ENCODE measurements at regions not wholly inside any gene's neighbourhood (a gene's known extent, or its start where the extent isn't known, plus 50 kb on each side); places are given as distances from the start of the nearest gene placed in this dataset.

DNA sequence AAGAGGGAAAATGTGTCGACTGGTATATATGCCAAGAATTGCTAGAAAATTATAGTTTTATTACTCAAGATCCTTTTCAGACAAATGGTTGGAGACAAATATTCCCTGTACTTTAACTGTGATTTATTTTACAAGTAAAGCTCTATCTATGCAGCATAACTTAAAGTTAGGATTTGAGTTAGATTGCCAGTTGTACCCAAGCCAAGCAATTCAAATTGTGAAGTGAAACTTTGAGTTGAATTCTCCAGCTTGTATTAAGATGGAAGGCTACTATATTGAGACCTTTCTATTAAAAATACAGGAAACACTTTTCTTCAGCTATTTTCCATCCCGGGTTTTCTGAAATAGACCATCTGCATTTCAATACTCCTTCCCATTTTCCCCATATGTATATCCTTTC is 333.1 kb upstream of the RBMS3 start:
- dilution Hi-C loops (cut with MboI; ENCODE audit: extremely low pct_ligation_motif_present, low sequenced_read_pairs) = no loop called here
- TF ChIP-seq, protein P1, sequence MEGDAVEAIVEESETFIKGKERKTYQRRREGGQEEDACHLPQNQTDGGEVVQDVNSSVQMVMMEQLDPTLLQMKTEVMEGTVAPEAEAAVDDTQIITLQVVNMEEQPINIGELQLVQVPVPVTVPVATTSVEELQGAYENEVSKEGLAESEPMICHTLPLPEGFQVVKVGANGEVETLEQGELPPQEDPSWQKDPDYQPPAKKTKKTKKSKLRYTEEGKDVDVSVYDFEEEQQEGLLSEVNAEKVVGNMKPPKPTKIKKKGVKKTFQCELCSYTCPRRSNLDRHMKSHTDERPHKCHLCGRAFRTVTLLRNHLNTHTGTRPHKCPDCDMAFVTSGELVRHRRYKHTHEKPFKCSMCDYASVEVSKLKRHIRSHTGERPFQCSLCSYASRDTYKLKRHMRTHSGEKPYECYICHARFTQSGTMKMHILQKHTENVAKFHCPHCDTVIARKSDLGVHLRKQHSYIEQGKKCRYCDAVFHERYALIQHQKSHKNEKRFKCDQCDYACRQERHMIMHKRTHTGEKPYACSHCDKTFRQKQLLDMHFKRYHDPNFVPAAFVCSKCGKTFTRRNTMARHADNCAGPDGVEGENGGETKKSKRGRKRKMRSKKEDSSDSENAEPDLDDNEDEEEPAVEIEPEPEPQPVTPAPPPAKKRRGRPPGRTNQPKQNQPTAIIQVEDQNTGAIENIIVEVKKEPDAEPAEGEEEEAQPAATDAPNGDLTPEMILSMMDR (optimal IDR thresholded peaks at IDR 0.05 in 1 of 3, IDR thresholded peaks at IDR 0.05 in 1 of 3, conservative IDR thresholded peaks at IDR 0.05 in 1 of 3; ENCODE audit: extremely low read depth in 1 of 3, insufficient read depth in 2 of 3, low read length in 3 of 3) = no peak
- TF ChIP-seq EZH2 (IDR thresholded peaks at IDR 0.05; ENCODE audit: low read length) = no peak
- H3K27me3 ChIP-seq (ENCODE audit: control insufficient read depth, extremely low read depth, insufficient read depth, low read length) = no peaks in the 10 kb centered on the region
- no peak for FAIRE-seq
- no peaks in the 10 kb centered on the region for H3K79me2 ChIP-seq (ENCODE audit: control insufficient read depth, insufficient read depth, low read length)
- H3K9ac ChIP-seq (ENCODE audit: control insufficient read depth, extremely low read depth, insufficient read depth, low read length) = no peak overlapping the region
- no peaks in the 10 kb centered on the region for H3K9me3 ChIP-seq (ENCODE audit: control insufficient read depth, low read depth, low read length)
- no peak overlapping the region for H3K27ac ChIP-seq (ENCODE audit: control insufficient read depth, insufficient read depth, low read length)
- H3K36me3 ChIP-seq (ENCODE audit: control insufficient read depth in 2 of 2, extremely low read depth in 1 of 2, insufficient read depth in 2 of 2, low read length in 2 of 2) = no peaks in the 10 kb centered on the region
- H3K4me2 ChIP-seq (ENCODE audit: control insufficient read depth, extremely low read depth, insufficient read depth, low read depth, low read length) = no peak overlapping the region
- DNase-seq (ENCODE audit: low read depth, low spot score) = no peak
- H4K20me1 ChIP-seq (ENCODE audit: control insufficient read depth, extremely low read depth, insufficient read depth, low read length) = no peaks in the 10 kb centered on the region
- H2AFZ ChIP-seq (ENCODE audit: control insufficient read depth, low read length) = no peak overlapping the region
- H3K4me1 ChIP-seq (ENCODE audit: control insufficient read depth, extremely low read depth, insufficient read depth, low read length) = no peaks in the 10 kb centered on the region
- H3K9me1 ChIP-seq (ENCODE audit: control insufficient read depth, extremely low read depth, insufficient read depth, low read length) = no peaks in the 10 kb centered on the region
- H3K4me3 ChIP-seq (ENCODE audit: control insufficient read depth in 2 of 3, extremely low read depth in 1 of 3, insufficient read depth in 2 of 3, low read depth in 1 of 3, low read length in 3 of 3) = no peak overlapping the region

DNA sequence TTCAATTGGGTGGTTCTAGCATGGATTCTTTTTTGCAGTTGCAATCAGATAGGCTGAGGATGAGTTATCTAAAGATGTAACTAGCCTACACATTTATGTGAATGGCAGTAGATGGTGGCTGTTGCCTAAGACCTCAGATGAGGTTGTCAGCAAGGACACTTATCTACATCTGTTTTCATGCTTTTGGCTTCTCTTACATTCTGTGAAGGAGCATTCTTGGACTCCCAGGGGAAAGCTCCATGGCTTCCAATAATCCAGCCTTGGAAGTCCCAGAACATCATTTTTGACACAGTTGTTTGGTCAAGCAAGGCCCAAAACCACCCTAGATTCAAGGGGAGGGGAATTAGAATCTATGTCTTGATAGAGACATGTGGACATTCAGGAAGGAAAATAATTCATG is 332.2 kb upstream of the RBMS3 start:
- Histone ChIP-seq H3K4me2 (ENCODE audit: control insufficient read depth, extremely low read depth, insufficient read depth, low read depth, low read length) (no peak overlapping the region), H3K4me1 (ENCODE audit: control insufficient read depth, extremely low read depth, insufficient read depth, low read length) (no peaks in the 10 kb centered on the region), H3K9me1 (ENCODE audit: control insufficient read depth, extremely low read depth, insufficient read depth, low read length) (no peaks in the 10 kb centered on the region), H3K9ac (ENCODE audit: control insufficient read depth, extremely low read depth, insufficient read depth, low read length) (no peak overlapping the region), H2AFZ (ENCODE audit: control insufficient read depth, low read length) (no peak overlapping the region), H3K4me3 (ENCODE audit: control insufficient read depth in 2 of 3, extremely low read depth in 1 of 3, insufficient read depth in 2 of 3, low read depth in 1 of 3, low read length in 3 of 3) (no peak overlapping the region), H3K9me3 (ENCODE audit: control insufficient read depth, low read depth, low read length) (no peaks in the 10 kb centered on the region), H3K27me3 (ENCODE audit: control insufficient read depth, extremely low read depth, insufficient read depth, low read length) (no peaks in the 10 kb centered on the region), H3K79me2 (ENCODE audit: control insufficient read depth, insufficient read depth, low read length) (no peaks in the 10 kb centered on the region), H4K20me1 (ENCODE audit: control insufficient read depth, extremely low read depth, insufficient read depth, low read length) (no peaks in the 10 kb centered on the region), H3K36me3 (ENCODE audit: control insufficient read depth in 2 of 2, extremely low read depth in 1 of 2, insufficient read depth in 2 of 2, low read length in 2 of 2) (no peaks in the 10 kb centered on the region), H3K27ac (ENCODE audit: control insufficient read depth, insufficient read depth, low read length) (no peak overlapping the region)
- dilution Hi-C loops (cut with MboI; ENCODE audit: extremely low pct_ligation_motif_present, low sequenced_read_pairs) = no loop called here
- no peak for FAIRE-seq
- DNase-seq (ENCODE audit: low read depth, low spot score) = no peak
- TF ChIP-seq EZH2 (IDR thresholded peaks at IDR 0.05; ENCODE audit: low read length) = no peak
- TF ChIP-seq, protein P1 (optimal IDR thresholded peaks at IDR 0.05 in 1 of 3, IDR thresholded peaks at IDR 0.05 in 1 of 3, conservative IDR thresholded peaks at IDR 0.05 in 1 of 3; ENCODE audit: extremely low read depth in 1 of 3, insufficient read depth in 2 of 3, low read length in 3 of 3) = no peak

Data from keratinocyte (primary cell).